Erythroblast (primary cell): ENCODE measurements at regions not wholly inside any gene's neighbourhood (a gene's known extent, or its start where the extent isn't known, plus 50 kb on each side); places are given as distances from the start of the nearest gene placed in this dataset.

ENCODE experiments used
- GATA1 ChIP-seq: IDR thresholded peaks from 2 replicates; pipeline ENCODE4 v1.6.1; 2011; ENCODE audit warnings: low read depth, mild to moderate bottlenecking, control low read depth, low read length, moderate library complexity
- POLR2A ChIP-seq: IDR thresholded peaks from 2 replicates; pipeline ENCODE4 v1.6.1; 2011; ENCODE audit warnings: mild to moderate bottlenecking, low read length

DNA sequence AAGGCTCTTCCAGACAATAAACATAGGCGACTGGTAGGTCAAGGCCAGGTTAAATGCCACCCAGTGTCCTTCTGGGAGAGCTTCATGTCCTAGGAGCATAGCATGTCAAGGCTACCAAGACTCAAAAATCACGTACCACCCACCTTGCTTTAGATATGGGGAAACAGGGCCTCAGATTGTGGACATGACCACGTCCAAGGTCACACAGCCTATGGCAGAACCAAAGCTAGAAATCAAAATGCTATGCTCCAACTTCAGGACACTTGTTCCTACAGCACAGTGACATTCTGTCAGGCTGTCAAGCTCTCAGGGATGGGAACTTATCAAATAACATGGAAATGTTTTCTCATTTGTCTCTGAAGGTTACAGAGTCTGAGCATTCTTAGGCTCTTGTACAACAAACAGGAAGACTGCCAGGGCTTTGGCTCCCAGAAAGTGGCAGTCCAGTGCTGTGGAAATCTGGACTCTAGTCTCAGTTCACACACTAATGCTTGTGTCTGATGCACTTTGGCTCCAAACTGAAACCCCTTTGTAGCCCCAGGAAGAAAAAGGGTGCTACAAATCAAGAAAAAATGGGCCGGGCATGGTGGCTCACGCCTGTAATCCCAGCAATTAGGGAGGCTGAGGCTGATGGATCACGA lies 170.4 kb upstream of the LPP start:
- TF ChIP-seq POLR2A (no peak), GATA1 (no peak)
